Frontal cortex (tissue), 3 donors: ENCODE measurements at regions not wholly inside any gene's neighbourhood (a gene's known extent, or its start where the extent isn't known, plus 50 kb on each side); places are given as distances from the start of the nearest gene placed in this dataset.

Source experiments
- DNase-seq, 2 donors: peaks; one replicate each; pipeline ENCODE4 v3.0.0; 2012; ENCODE audit warnings: low spot score in 2 of 2
- FAIRE-seq: peaks from 2 replicates; lab custom pipeline; 2012; peaks lifted over from hg19 to GRCh38; lab: Jason Lieb, UNC
- donor health status: control.
- donor health status: control.
- donor health status: control.

- DNase-seq (no peak), FAIRE-seq (no peak)
Measured at GRCh38 chr11:129273322-129273721, 81.2 kb upstream of the ARHGAP32 start.

GRCh38 chr11:129271030-129271429 is 78.9 kb upstream of the ARHGAP32 start:
- DNase-seq (no peak), FAIRE-seq (no peak)

GRCh38 chr11:129270446-129270845 is 78.3 kb upstream of the ARHGAP32 start:
- FAIRE-seq = no peak

GRCh38 chr11:129268371-129268770 is 76.2 kb upstream of the ARHGAP32 start:
- DNase-seq = no peak
- FAIRE-seq = no peak

More at GRCh38 chr11:129270446-129270845, 78.3 kb upstream of the ARHGAP32 start:
- DNase-seq = no peak

GRCh38 chr11:129267716-129268115 is 75.6 kb upstream of the ARHGAP32 start:
- FAIRE-seq (no peak), DNase-seq (no peak)

- no peak for FAIRE-seq
- DNase-seq = no peak
Measured at GRCh38 chr11:129266536-129266935, 74.4 kb upstream of the ARHGAP32 start.

GRCh38 chr11:129265125-129265788 is 73.1 kb upstream of the ARHGAP32 start:
- no peak for FAIRE-seq
- DNase-seq = no peak

- FAIRE-seq = no peak
- DNase-seq = no peak
Measured at GRCh38 chr11:129264114-129264513, 72.0 kb upstream of the ARHGAP32 start.

GRCh38 chr11:129260750-129261149 is 68.6 kb upstream of the ARHGAP32 start:
- DNase-seq (no peak), FAIRE-seq (no peak)

- FAIRE-seq (peak; percentile 96), DNase-seq (peak in 1 of 2 donors; percentile 34)
Measured at GRCh38 chr11:129259931-129260348, 67.8 kb upstream of the ARHGAP32 start.

- FAIRE-seq (no peak), DNase-seq (no peak)
Measured at GRCh38 chr11:129258205-129258604, 66.1 kb upstream of the ARHGAP32 start.

- DNase-seq (no peak), FAIRE-seq (no peak)
Measured at GRCh38 chr11:129257512-129257911, 65.4 kb upstream of the ARHGAP32 start.

GRCh38 chr11:129252621-129253020 is 60.5 kb upstream of the ARHGAP32 start:
- DNase-seq (no peak), FAIRE-seq (no peak)

GRCh38 chr11:129251067-129251466 is 58.9 kb upstream of the ARHGAP32 start:
- FAIRE-seq = no peak
- DNase-seq = no peak

GRCh38 chr11:129249923-129250322 is 57.8 kb upstream of the ARHGAP32 start:
- DNase-seq = no peak
- FAIRE-seq = no peak

GRCh38 chr11:129249351-129249750 is 57.2 kb upstream of the ARHGAP32 start:
- DNase-seq = no peak
- no peak for FAIRE-seq

GRCh38 chr11:129248618-129249017 is 56.5 kb upstream of the ARHGAP32 start:
- DNase-seq = no peak
- FAIRE-seq = no peak

GRCh38 chr11:129247135-129247534 is 55.0 kb upstream of the ARHGAP32 start:
- FAIRE-seq (no peak), DNase-seq (no peak)

- DNase-seq = no peak
- no peak for FAIRE-seq
Measured at GRCh38 chr11:129242855-129243254, 50.7 kb upstream of the ARHGAP32 start.
